A549 (cell line): ENCODE measurements at regions not wholly inside any gene's neighbourhood (a gene's known extent, or its start where the extent isn't known, plus 50 kb on each side); places are given as distances from the start of the nearest gene placed in this dataset.
"Not testable (repeated sequence)": the region's sequence is repeated elsewhere in the genome, so short reads cannot be mapped to it uniquely, and the experiment has no call there.

ENCODE experiments used
- ATAC-seq, 2 experiments: fragments of 200-7000 bp in 1 of 2; fragments of >200 bp in 1 of 2; cut with Nextera tagmentation in 1 of 2; cut with Tn5 transposase in 1 of 2; 3 replicates each; pipeline versions ENCODE4 v1.8.0 to v1.9.1; 2018 to 2020; ENCODE audit warnings: mild to moderate bottlenecking in 1 of 2, moderate library complexity in 1 of 2
- CTCF ChIA-PET: fragments of 300-600 bp; sonication (Branson Sonifier 250); formaldehyde crosslinking; extraction: SDS; loops from one replicate; lab custom pipeline; 2021; ENCODE audit warnings: antibody characterized with exemption, inconsistent platforms; lab: Yijun Ruan, JAX
- POLR2A ChIA-PET: fragments of 350-600 bp; formaldehyde crosslinking; extraction: SDS; loops from one replicate; lab custom pipeline; 2021; ENCODE audit warnings: antibody characterized with exemption, inconsistent platforms; lab: Yijun Ruan, JAX
- DNase-seq, 2 experiments: peaks; one replicate each; pipeline versions ENCODE4 v3.0.0 to v3.0.0-alpha.2; 2011 to 2016; ENCODE audit warnings: low read depth in 1 of 2, low spot score in 1 of 2
- FAIRE-seq: peaks from 2 replicates; lab custom pipeline; 2011; peaks lifted over from hg19 to GRCh38; lab: Jason Lieb, UNC
- H3K27ac ChIP-seq, 2 experiments: fragments of >200 bp; sonication (Bioruptor Twin); formaldehyde crosslinking; 3 replicates each; pipeline ENCODE4 v1.5.1; 2016 to 2017
- H3K4me1 ChIP-seq: fragments of >200 bp; sonication (Bioruptor Twin); formaldehyde crosslinking; 3 replicates; pipeline ENCODE4 v1.6.1; 2016
- H3K4me2 ChIP-seq: fragments of >200 bp; sonication (Bioruptor Twin); formaldehyde crosslinking; 3 replicates; pipeline ENCODE4 v1.6.1; 2016
- H3K4me3 ChIP-seq: fragments of >200 bp; sonication (Bioruptor Twin); formaldehyde crosslinking; 3 replicates; pipeline ENCODE4 v1.5.1; 2016
- H3K9me3 ChIP-seq: fragments of >200 bp; sonication (Bioruptor Twin); formaldehyde crosslinking; 3 replicates; pipeline ENCODE4 v1.6.1; 2016
- BHLHE40 ChIP-seq: IDR thresholded peaks from 2 replicates; pipeline ENCODE4 v1.6.1; 2012; ENCODE audit warnings: low read depth, low read length, inconsistent platforms
- CEBPB ChIP-seq, 2 experiments: fragments of >200 bp in 1 of 2; sonication (Bioruptor Twin) in 1 of 2; formaldehyde crosslinking in 1 of 2; IDR thresholded peaks; 2 replicates each; pipeline ENCODE4 v1.6.1; 2012 to 2016
- CHD2 ChIP-seq: fragments of 150-350 bp; IDR thresholded peaks from 2 replicates; pipeline ENCODE4 v1.6.1; 2014; ENCODE audit warnings: low read length; ENCODE audit not compliant: partially characterized antibody
- CHD4 ChIP-seq: fragments of 200-600 bp; sonication (generic); IDR thresholded peaks from 2 replicates; pipeline ENCODE4 v1.6.1; 2016; ENCODE audit warnings: antibody characterized with exemption, mild to moderate bottlenecking, borderline replicate concordance
- EHMT2 ChIP-seq: fragments of 200-600 bp; sonication (generic); IDR thresholded peaks from 2 replicates; pipeline ENCODE4 v1.6.1; 2016; ENCODE audit warnings: antibody characterized with exemption, low read depth, mild to moderate bottlenecking, moderate library complexity
- ELK1 ChIP-seq: fragments of 150-350 bp; IDR thresholded peaks from 2 replicates; pipeline ENCODE4 v1.6.1; 2014; ENCODE audit warnings: low read depth, mild to moderate bottlenecking, low read length
- EP300 ChIP-seq, 2 experiments: fragments of >200 bp; sonication (Bioruptor Twin); formaldehyde crosslinking; IDR thresholded peaks; 2 replicates in 1 of 2; 3 replicates in 1 of 2; pipeline ENCODE4 v1.6.1; 2016 to 2017
- ESRRA ChIP-seq: fragments of 150-350 bp; IDR thresholded peaks from 2 replicates; pipeline ENCODE4 v1.6.1; 2014; ENCODE audit warnings: mild to moderate bottlenecking, low read length, borderline replicate concordance
- HEYL ChIP-seq: fragments of 250-450 bp; sonication (Bioruptor Pico); IDR thresholded peaks from 2 replicates; pipeline ENCODE4 v1.8.0; 2021; ENCODE audit warnings: mild to moderate bottlenecking, moderate library complexity
- HOXB5 ChIP-seq: fragments of 250-450 bp; sonication (Bioruptor Pico); IDR thresholded peaks from 2 replicates; pipeline ENCODE4 v1.5.0; 2020; ENCODE audit warnings: mild to moderate bottlenecking, moderate library complexity
- KDM1A ChIP-seq: fragments of 200-600 bp; sonication (generic); IDR thresholded peaks from 2 replicates; pipeline ENCODE4 v1.6.1; 2016; ENCODE audit warnings: low read depth, mild to moderate bottlenecking
- KDM5A ChIP-seq: fragments of 200-600 bp; sonication (generic); IDR thresholded peaks from 2 replicates; pipeline ENCODE4 v1.6.1; 2016; ENCODE audit warnings: antibody characterized with exemption, mild to moderate bottlenecking
- MAFK ChIP-seq: fragments of 450-650 bp; IDR thresholded peaks from 2 replicates; pipeline ENCODE4 v1.6.1; 2014; ENCODE audit not compliant: partially characterized antibody
- MAZ ChIP-seq: fragments of 150-350 bp; IDR thresholded peaks from 2 replicates; pipeline ENCODE4 v1.6.1; 2014; ENCODE audit warnings: antibody characterized with exemption, low read depth, low read length, borderline replicate concordance
- MYC ChIP-seq: IDR thresholded peaks from 2 replicates; pipeline ENCODE4 v1.6.1; 2012; ENCODE audit warnings: mild to moderate bottlenecking, inconsistent platforms, low read length, improper control_type of control experiment, borderline replicate concordance
- NR3C1 ChIP-seq: fragments of >200 bp; sonication (Bioruptor Twin); formaldehyde crosslinking; IDR thresholded peaks from 3 replicates; pipeline ENCODE4 v1.6.1; 2017
- PBX3 ChIP-seq: IDR thresholded peaks from 2 replicates; pipeline ENCODE4 v1.6.1; 2012
- POLR2A ChIP-seq: IDR thresholded peaks from 2 replicates; pipeline ENCODE4 v1.6.1; 2012; ENCODE audit warnings: mild to moderate bottlenecking, low read length
- POLR2AphosphoS2 ChIP-seq: conservative IDR thresholded peaks from 2 replicates; pipeline ENCODE4 v1.6.1; 2012; ENCODE audit warnings: low read length, improper control_type of control experiment, inconsistent platforms
- RAD21 ChIP-seq, 2 experiments: fragments of >200 bp in 1 of 2; sonication (Bioruptor Twin) in 1 of 2; formaldehyde crosslinking in 1 of 2; IDR thresholded peaks in 1 of 2; conservative IDR thresholded peaks in 1 of 2; 2 replicates in 1 of 2; 3 replicates in 1 of 2; pipeline ENCODE4 v1.6.1; 2012 to 2018; ENCODE audit warnings: inconsistent platforms in 1 of 2
- RNF2 ChIP-seq: fragments of 200-600 bp; sonication (generic); IDR thresholded peaks from 2 replicates; pipeline ENCODE4 v1.6.1; 2016; ENCODE audit warnings: low read depth, mild to moderate bottlenecking, antibody characterized with exemption, moderate library complexity, borderline replicate concordance
- SMC3 ChIP-seq: fragments of >200 bp; sonication (Bioruptor Twin); formaldehyde crosslinking; IDR thresholded peaks from 3 replicates; pipeline ENCODE4 v1.6.1; 2018; ENCODE audit warnings: inconsistent platforms
- TFCP2L1 ChIP-seq: fragments of 250-450 bp; sonication (Bioruptor Pico); IDR thresholded peaks from 2 replicates; pipeline ENCODE4 v1.5.0; 2021; ENCODE audit warnings: mild to moderate bottlenecking
- TP53 ChIP-seq: fragments of 250-450 bp; sonication (Bioruptor Pico); IDR thresholded peaks from 2 replicates; pipeline ENCODE4 v1.5.0; 2021; ENCODE audit warnings: mild to moderate bottlenecking, moderate library complexity
- USF2 ChIP-seq: fragments of 450-650 bp; IDR thresholded peaks from 2 replicates; pipeline ENCODE4 v1.6.1; 2014; ENCODE audit warnings: antibody characterized with exemption
- ZNF302 ChIP-seq: fragments of 250-450 bp; sonication (Bioruptor Pico); IDR thresholded peaks from 2 replicates; pipeline ENCODE4 v1.9.0; 2021; ENCODE audit warnings: inconsistent platforms, mild to moderate bottlenecking, moderate library complexity
- WGBS: methylation state at CpG from one replicate; pipeline ENCODE4 v1.1.6; 2017; ENCODE audit errors: missing lambda C conversion rate; 5-methylcytosine and 5-hydroxymethylcytosine counted together

DNA sequence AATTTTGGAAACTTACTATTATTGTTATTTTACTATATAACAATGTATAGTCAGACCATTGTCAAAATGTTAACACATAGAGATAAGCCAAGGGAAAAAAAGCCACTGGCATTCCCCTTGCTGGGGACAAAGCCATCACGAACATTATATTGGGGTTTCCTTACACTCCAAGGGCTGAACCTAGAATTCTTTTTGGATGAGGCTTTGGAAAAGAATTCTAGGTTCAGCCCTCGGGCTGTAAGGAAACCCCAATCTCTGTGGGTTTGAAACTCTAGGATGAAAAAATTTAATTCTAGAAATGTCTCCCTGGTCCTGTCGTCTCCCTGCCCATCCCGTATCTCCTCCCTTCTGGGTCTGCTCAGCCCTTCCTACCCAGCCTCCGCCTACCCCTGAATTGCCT, 67.0 kb upstream of the SMAD6 start (continued):
- TF ChIP-seq USF2 (no peak), RNF2 (no peak), EP300 (IDR thresholded peaks at IDR 0.05) (no peak), HEYL (no peak)
- TF ChIP-seq, all 56 proteins: peak for 0

DNA sequence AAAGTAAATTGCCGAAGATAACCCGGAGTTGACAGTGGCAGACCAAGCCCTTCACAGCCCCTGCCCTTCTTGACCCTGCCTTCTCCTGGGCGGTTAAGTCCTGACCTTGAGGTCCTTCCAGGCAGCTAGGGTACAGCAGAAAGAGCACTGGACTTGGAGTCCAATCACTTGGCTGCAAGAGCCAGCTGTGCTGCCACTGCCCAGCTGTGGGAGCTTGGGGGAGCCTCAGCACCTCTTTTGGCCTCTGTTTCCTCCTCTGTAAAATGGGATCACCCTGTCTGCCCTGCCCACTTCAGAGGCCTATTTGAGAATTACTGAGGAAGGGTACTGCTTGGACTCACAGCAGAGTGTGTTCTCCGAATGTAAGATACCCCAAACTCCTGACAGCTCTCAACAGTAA, 66.2 kb upstream of the SMAD6 start:
- WGBS: 71% methylated on average over 4 of the region's 4 CpGs
- TF ChIP-seq ESRRA (no peak), ELK1 (no peak), KDM5A (no peak), NR3C1 (no peak), POLR2A (no peak), RAD21 (conservative IDR thresholded peaks at IDR 0.05 in 1 of 2, IDR thresholded peaks at IDR 0.05 in 1 of 2) (no peak), TP53 (CRISPR knock-in tag) (no peak), HOXB5 (CRISPR knock-in tag) (no peak), MYC (no peak)
- Histone ChIP-seq H3K4me2 (no peak overlapping the region), H3K27ac (no peak overlapping the region), H3K4me3 (no peak overlapping the region), H3K9me3 (no peaks in the 10 kb centered on the region), H3K4me1 (no peaks in the 10 kb centered on the region)
- FAIRE-seq (no peak), DNase-seq (no peak), ATAC-seq (no peak)
- ChIA-PET CTCF (interaction anchor here (2.0 to 7.5 kb wide), 3 partner anchors 9 to 16 kb away, joined by 7 to 67 read pairs (median 14); no protein-coding TSS in a partner anchor), POLR2A (no interaction called here)

GRCh38 chr15:66637044-66637443, 65.0 kb upstream of the SMAD6 start:
- FAIRE-seq, ATAC-seq, H3K4me1 ChIP-seq, H3K9me3 ChIP-seq, H3K4me2 ChIP-seq, H3K27ac ChIP-seq, POLR2A ChIA-PET, H3K4me3 ChIP-seq, DNase-seq: not testable (repeated sequence)
- 90% methylated on average over 8 of the region's 9 CpGs for WGBS
- CTCF ChIA-PET: interaction anchor here (2.9 to 7.5 kb wide), 2 partner anchors 10 to 18 kb away, joined by 14 to 67 read pairs; no protein-coding TSS in a partner anchor

- Histone ChIP-seq H3K27ac (no peak overlapping the region), H3K4me1 (no peaks in the 10 kb centered on the region), H3K4me3 (no peak overlapping the region), H3K9me3 (no peaks in the 10 kb centered on the region), H3K4me2 (no peak overlapping the region)
- ATAC-seq (no peak), DNase-seq (no peak), FAIRE-seq (no peak)
- WGBS: 89% methylated on average over 6 of the region's 6 CpGs
- ChIA-PET CTCF (interaction anchor here (1.0 to 7.5 kb wide), 5 partner anchors 11 to 34 kb away, joined by 3 to 67 read pairs (median 4); no protein-coding TSS in a partner anchor), POLR2A (no interaction called here)
- no peak for TF ChIP-seq ELK1
- no peak for TF ChIP-seq POLR2AphosphoS2
- TF ChIP-seq EHMT2: no peak
- TF ChIP-seq SMC3: no peak
- TF ChIP-seq TFCP2L1 (CRISPR knock-in tag): no peak
- no peak for TF ChIP-seq POLR2A
- no peak for TF ChIP-seq MAFK
- TF ChIP-seq TP53 (CRISPR knock-in tag): no peak
- no peak for TF ChIP-seq CHD4
- no peak for TF ChIP-seq CHD2
- TF ChIP-seq HEYL: no peak
- TF ChIP-seq PBX3: no peak
- no peak for TF ChIP-seq ZNF302 (CRISPR knock-in tag)
- no peak for TF ChIP-seq BHLHE40
- no peak for TF ChIP-seq CEBPB (IDR thresholded peaks at IDR 0.05)
- no peak for TF ChIP-seq KDM1A
- no peak for TF ChIP-seq MAZ
These were observed 63.7 kb upstream of the SMAD6 start for GRCh38 chr15:66638377-66638776.
